ENCODE measurements at regions not wholly inside any gene's neighbourhood (a gene's known extent, or its start where the extent isn't known, plus 50 kb on each side); places are given as distances from the start of the nearest gene placed in this dataset.

GRCh38 chr6:163809364-163809763 lies 394.8 kb downstream of the QKI start:
- TF ChIP-seq CTCF (IDR thresholded peaks at IDR 0.05; ENCODE audit: insufficient read depth, low read length, poor library complexity, severe bottlenecking): no peak
- no peak for TF ChIP-seq EZH2phosphoT487 (conservative IDR thresholded peaks at IDR 0.05; ENCODE audit: low read length)
